Adrenal gland (tissue), 5 donors: ENCODE measurements at regions not wholly inside any gene's neighbourhood (a gene's known extent, or its start where the extent isn't known, plus 50 kb on each side); places are given as distances from the start of the nearest gene placed in this dataset.

Experiments
- POLR2A ChIP-seq, 2 donors: fragments of 450-650 bp; IDR thresholded peaks; one replicate each; pipeline ENCODE4 v1.6.1; 2017; ENCODE audit warnings: antibody characterized with exemption in 2 of 2, mild to moderate bottlenecking in 2 of 2, moderate library complexity in 1 of 2
- TF ChIP-seq, protein P1 (sequence below), 6 experiments: fragments of 450-650 bp in 4 of 6; fragments of 200-600 bp in 2 of 6; sonication (generic) in 1 of 6; IDR thresholded peaks; 1 replicate in 5 of 6; 2 replicates in 1 of 6; pipeline versions ENCODE4 v1.5.1 to v1.8.0; 2016 to 2021; ENCODE audit warnings: antibody characterized with exemption in 6 of 6, mild to moderate bottlenecking in 2 of 6, moderate library complexity in 1 of 6
- donor health status: DM: no; HTN: no; CAD: no.

DNA sequence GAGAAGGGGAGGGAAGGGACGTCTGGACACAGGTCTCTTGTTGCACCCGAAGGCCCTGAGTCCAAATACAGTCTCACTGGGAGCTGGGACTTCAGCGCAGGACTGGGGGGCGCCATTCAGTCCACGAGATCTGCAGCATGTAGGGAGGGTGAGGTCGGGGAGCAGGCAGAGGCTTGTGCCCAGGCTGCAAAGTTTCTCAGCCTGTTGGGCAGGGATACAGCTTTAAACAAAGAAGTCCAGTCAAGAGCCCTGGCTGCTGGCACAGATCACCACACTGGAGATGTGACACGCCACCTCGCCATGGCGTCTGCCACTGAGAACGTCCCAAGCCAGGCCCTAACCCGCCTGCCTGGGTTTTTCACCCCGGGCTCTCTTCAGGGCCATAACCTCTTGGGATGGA lies 256.6 kb downstream of the DLL1 start:
- TF ChIP-seq, protein P1, sequence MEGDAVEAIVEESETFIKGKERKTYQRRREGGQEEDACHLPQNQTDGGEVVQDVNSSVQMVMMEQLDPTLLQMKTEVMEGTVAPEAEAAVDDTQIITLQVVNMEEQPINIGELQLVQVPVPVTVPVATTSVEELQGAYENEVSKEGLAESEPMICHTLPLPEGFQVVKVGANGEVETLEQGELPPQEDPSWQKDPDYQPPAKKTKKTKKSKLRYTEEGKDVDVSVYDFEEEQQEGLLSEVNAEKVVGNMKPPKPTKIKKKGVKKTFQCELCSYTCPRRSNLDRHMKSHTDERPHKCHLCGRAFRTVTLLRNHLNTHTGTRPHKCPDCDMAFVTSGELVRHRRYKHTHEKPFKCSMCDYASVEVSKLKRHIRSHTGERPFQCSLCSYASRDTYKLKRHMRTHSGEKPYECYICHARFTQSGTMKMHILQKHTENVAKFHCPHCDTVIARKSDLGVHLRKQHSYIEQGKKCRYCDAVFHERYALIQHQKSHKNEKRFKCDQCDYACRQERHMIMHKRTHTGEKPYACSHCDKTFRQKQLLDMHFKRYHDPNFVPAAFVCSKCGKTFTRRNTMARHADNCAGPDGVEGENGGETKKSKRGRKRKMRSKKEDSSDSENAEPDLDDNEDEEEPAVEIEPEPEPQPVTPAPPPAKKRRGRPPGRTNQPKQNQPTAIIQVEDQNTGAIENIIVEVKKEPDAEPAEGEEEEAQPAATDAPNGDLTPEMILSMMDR (IDR thresholded peaks at IDR 0.05): no peak
- TF ChIP-seq POLR2A (IDR thresholded peaks at IDR 0.05): no peak
